Smooth muscle cell (in vitro differentiated cells): ENCODE measurements at regions not wholly inside any gene's neighbourhood (a gene's known extent, or its start where the extent isn't known, plus 50 kb on each side); places are given as distances from the start of the nearest gene placed in this dataset.

Source experiments
- DNase-seq: peaks from one replicate; lab custom pipeline; 2025; ENCODE audit not compliant: unreplicated experiment; lab: John Stamatoyannopoulos, UW
- H2AFZ ChIP-seq: fragments of 200-600 bp; sonication (generic); 2 replicates; pipeline ENCODE4 v1.6.0; 2016; ENCODE audit warnings: antibody characterized with exemption, low read depth, mild to moderate bottlenecking
- H3F3A ChIP-seq: fragments of 200-600 bp; sonication (generic); 2 replicates; pipeline ENCODE4 v1.6.0; 2017; ENCODE audit warnings: antibody characterized with exemption, low read depth
- H3K27ac ChIP-seq: fragments of 200-600 bp; sonication (generic); 2 replicates; pipeline ENCODE4 v1.5.1; 2016; ENCODE audit warnings: low read depth, mild to moderate bottlenecking
- H3K27me3 ChIP-seq: fragments of 200-600 bp; sonication (generic); 2 replicates; pipeline ENCODE4 v1.6.1; 2016; ENCODE audit warnings: low read depth, mild to moderate bottlenecking
- H3K36me3 ChIP-seq: fragments of 200-600 bp; sonication (generic); 2 replicates; pipeline ENCODE4 v1.5.1; 2016; ENCODE audit warnings: low read depth
- H3K4me1 ChIP-seq: fragments of 200-600 bp; sonication (generic); 2 replicates; pipeline ENCODE4 v1.5.1; 2016; ENCODE audit warnings: low read depth
- H3K4me2 ChIP-seq: fragments of 200-600 bp; sonication (generic); 2 replicates; pipeline ENCODE4 v1.6.0; 2016; ENCODE audit warnings: mild to moderate bottlenecking
- H3K4me3 ChIP-seq: fragments of 200-600 bp; sonication (generic); 2 replicates; pipeline ENCODE4 v1.5.1; 2016; ENCODE audit warnings: mild to moderate bottlenecking
- H3K79me2 ChIP-seq: fragments of 200-600 bp; sonication (generic); 2 replicates; pipeline ENCODE4 v1.6.0; 2016; ENCODE audit warnings: low read depth, mild to moderate bottlenecking
- H3K9ac ChIP-seq: fragments of 200-600 bp; sonication (generic); 2 replicates; pipeline ENCODE4 v1.6.0; 2016; ENCODE audit warnings: low read depth
- H3K9me3 ChIP-seq: fragments of 200-600 bp; sonication (generic); replicated peaks from 2 replicates; pipeline ENCODE4 v1.5.1; 2016; ENCODE audit warnings: low read depth
- H4K20me1 ChIP-seq: fragments of 200-600 bp; sonication (generic); 2 replicates; pipeline ENCODE4 v1.6.0; 2016; ENCODE audit warnings: low read depth
- WGBS: methylation state at CpG from one replicate; pipeline ENCODE4 v1.1.7; 2016; ENCODE audit warnings: low lambda C conversion rate; 5-methylcytosine and 5-hydroxymethylcytosine counted together
- TF ChIP-seq, protein P1 (sequence below): fragments of 200-600 bp; sonication (generic); IDR thresholded peaks from 2 replicates; pipeline ENCODE4 v1.5.1; 2017; ENCODE audit warnings: borderline replicate concordance, mild to moderate bottlenecking, antibody characterized with exemption; ENCODE audit not compliant: insufficient read depth, poor library complexity, severe bottlenecking

DNA sequence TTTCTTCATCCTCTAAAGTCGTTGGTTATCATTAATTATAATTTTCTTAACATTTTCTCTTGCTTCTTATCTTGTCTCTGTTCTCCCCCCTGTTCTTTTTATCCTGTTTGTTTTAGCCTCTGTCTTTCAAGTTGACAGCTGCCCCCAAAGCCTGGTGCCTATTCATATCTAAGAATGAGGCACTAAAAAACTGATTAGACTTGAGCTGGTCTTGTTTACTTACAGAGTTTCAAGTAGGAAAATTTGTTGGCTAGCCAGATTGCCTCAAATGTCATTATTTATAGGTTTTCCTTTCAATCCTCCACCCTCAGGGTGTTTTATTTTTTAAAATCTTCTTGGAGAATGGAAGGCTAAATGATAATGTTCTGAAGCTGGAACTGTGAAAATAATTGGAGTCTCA is 236.0 kb downstream of the UTP18 start:
- no peak for DNase-seq
- no peaks in the 10 kb centered on the region for H3K79me2 ChIP-seq
- no peaks in the 10 kb centered on the region for H3K9me3 ChIP-seq
- no peaks in the 10 kb centered on the region for H4K20me1 ChIP-seq
- no peak overlapping the region for H3K27ac ChIP-seq
- no peaks in the 10 kb centered on the region for H3K36me3 ChIP-seq
- no peak overlapping the region for H3K9ac ChIP-seq
- H2AFZ ChIP-seq: no peak overlapping the region
- no peaks in the 10 kb centered on the region for H3K27me3 ChIP-seq
- no peak overlapping the region for H3K4me3 ChIP-seq
- WGBS: 31% methylated on average over 1 of the region's 1 CpG
- no peak overlapping the region for H3K4me2 ChIP-seq
- H3F3A ChIP-seq: no peaks in the 10 kb centered on the region
- H3K4me1 ChIP-seq: no peaks in the 10 kb centered on the region
- TF ChIP-seq, protein P1, sequence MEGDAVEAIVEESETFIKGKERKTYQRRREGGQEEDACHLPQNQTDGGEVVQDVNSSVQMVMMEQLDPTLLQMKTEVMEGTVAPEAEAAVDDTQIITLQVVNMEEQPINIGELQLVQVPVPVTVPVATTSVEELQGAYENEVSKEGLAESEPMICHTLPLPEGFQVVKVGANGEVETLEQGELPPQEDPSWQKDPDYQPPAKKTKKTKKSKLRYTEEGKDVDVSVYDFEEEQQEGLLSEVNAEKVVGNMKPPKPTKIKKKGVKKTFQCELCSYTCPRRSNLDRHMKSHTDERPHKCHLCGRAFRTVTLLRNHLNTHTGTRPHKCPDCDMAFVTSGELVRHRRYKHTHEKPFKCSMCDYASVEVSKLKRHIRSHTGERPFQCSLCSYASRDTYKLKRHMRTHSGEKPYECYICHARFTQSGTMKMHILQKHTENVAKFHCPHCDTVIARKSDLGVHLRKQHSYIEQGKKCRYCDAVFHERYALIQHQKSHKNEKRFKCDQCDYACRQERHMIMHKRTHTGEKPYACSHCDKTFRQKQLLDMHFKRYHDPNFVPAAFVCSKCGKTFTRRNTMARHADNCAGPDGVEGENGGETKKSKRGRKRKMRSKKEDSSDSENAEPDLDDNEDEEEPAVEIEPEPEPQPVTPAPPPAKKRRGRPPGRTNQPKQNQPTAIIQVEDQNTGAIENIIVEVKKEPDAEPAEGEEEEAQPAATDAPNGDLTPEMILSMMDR: no peak

GRCh38 chr17:51499897-51500296 is 239.6 kb downstream of the UTP18 start:
- no peak overlapping the region for H3K27ac ChIP-seq
- no peaks in the 10 kb centered on the region for H3K79me2 ChIP-seq
- H2AFZ ChIP-seq: no peak overlapping the region
- no peak overlapping the region for H3K4me2 ChIP-seq
- no peaks in the 10 kb centered on the region for H3K9me3 ChIP-seq
- H3K27me3 ChIP-seq: no peaks in the 10 kb centered on the region
- H3F3A ChIP-seq: no peaks in the 10 kb centered on the region
- H3K36me3 ChIP-seq: no peaks in the 10 kb centered on the region
- no peak overlapping the region for H3K4me3 ChIP-seq
- TF ChIP-seq, protein P1: no peak
- no peaks in the 10 kb centered on the region for H4K20me1 ChIP-seq
- no peaks in the 10 kb centered on the region for H3K4me1 ChIP-seq
- no peak overlapping the region for H3K9ac ChIP-seq
- 94% methylated on average over 1 of the region's 1 CpG for WGBS
- DNase-seq: no peak

DNA sequence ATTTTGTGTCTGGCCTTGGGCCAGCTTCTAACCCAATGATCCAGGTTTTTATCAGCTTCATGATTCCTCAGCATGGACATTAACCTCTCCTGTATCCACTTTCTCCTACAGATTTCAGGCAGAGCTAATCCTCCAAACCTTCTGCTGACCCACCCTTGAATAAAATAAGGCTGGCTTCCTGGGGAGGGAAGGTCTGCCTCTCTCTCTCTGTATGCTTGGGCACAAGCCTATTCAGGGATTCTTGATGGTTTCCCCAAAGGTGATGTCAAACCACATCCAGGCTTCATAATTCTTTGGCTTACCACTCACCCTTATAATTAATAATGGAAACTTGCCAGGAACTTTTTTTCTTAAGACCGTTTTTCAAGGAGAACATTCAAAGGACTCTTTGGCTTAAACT is 240.1 kb downstream of the UTP18 start:
- Histone ChIP-seq H3K4me3 (no peak overlapping the region), H3K4me1 (no peaks in the 10 kb centered on the region), H3K36me3 (no peaks in the 10 kb centered on the region), H2AFZ (no peak overlapping the region), H3F3A (no peaks in the 10 kb centered on the region), H3K9me3 (no peaks in the 10 kb centered on the region), H3K79me2 (no peaks in the 10 kb centered on the region), H3K27ac (no peak overlapping the region), H4K20me1 (no peaks in the 10 kb centered on the region), H3K9ac (no peak overlapping the region), H3K4me2 (no peak overlapping the region), H3K27me3 (no peaks in the 10 kb centered on the region)
- no peak for DNase-seq
- WGBS: 84% methylated on average over 1 of the region's 1 CpG
- TF ChIP-seq, protein P1: no peak

GRCh38 chr17:51505450-51505849 is 245.1 kb downstream of the UTP18 start:
- peaks cover 8% of the 10 kb centered on the region for H3K27me3 ChIP-seq
- no peaks in the 10 kb centered on the region for H3K79me2 ChIP-seq
- H3K4me2 ChIP-seq: no peak overlapping the region
- H3K36me3 ChIP-seq: no peaks in the 10 kb centered on the region
- 91% methylated on average over 1 of the region's 1 CpG for WGBS
- TF ChIP-seq, protein P1: no peak
- H3K9me3 ChIP-seq: no peaks in the 10 kb centered on the region
- H3K27ac ChIP-seq: no peak overlapping the region
- no peak overlapping the region for H3K4me3 ChIP-seq
- DNase-seq: no peak
- no peaks in the 10 kb centered on the region for H3K4me1 ChIP-seq
- no peak overlapping the region for H2AFZ ChIP-seq
- H3K9ac ChIP-seq: no peak overlapping the region
- no peaks in the 10 kb centered on the region for H3F3A ChIP-seq
- no peaks in the 10 kb centered on the region for H4K20me1 ChIP-seq
